H1 (cell line): ENCODE measurements at regions not wholly inside any gene's neighbourhood (a gene's known extent, or its start where the extent isn't known, plus 50 kb on each side); places are given as distances from the start of the nearest gene placed in this dataset.

Source experiments
- CTCF ChIA-PET: fragments of 300-600 bp; sonication (Branson Sonifier 250); formaldehyde crosslinking; loops from one replicate; lab custom pipeline; 2021; ENCODE audit not compliant: partially characterized antibody; lab: Charles Lee
- POLR2A ChIA-PET: fragments of 300-600 bp; sonication (Branson Sonifier 250); formaldehyde crosslinking; loops from one replicate; lab custom pipeline; 2021; ENCODE audit warnings: inconsistent platforms; ENCODE audit not compliant: partially characterized antibody; lab: Charles Lee
- DNase-seq, 2 experiments: peaks; one replicate each; pipeline versions ENCODE4 v3.0.0 to v3.0.0-alpha.2; 2010 to 2022; ENCODE audit warnings: low spot score in 2 of 2, low read depth in 1 of 2, mixed read lengths in 1 of 2
- FAIRE-seq: peaks from 2 replicates; lab custom pipeline; 2011; peaks lifted over from hg19 to GRCh38; lab: Jason Lieb, UNC
- H2AFZ ChIP-seq: 2 replicates; pipeline ENCODE4 v1.8.1; 2012; ENCODE audit warnings: low read length, inconsistent platforms
- H2AK5ac ChIP-seq: 2 replicates; pipeline ENCODE4 v1.6.1; 2013; ENCODE audit warnings: low read depth, low read length
- H2BK120ac ChIP-seq: replicated peaks from 2 replicates; pipeline ENCODE3; 2013; ENCODE audit warnings: low read depth, low read length, inconsistent platforms
- H2BK12ac ChIP-seq: 2 replicates; pipeline ENCODE4 v1.6.1; 2013; ENCODE audit warnings: low read depth, low read length
- H2BK15ac ChIP-seq: 2 replicates; pipeline ENCODE4 v1.6.1; 2013; ENCODE audit warnings: low read length
- H2BK20ac ChIP-seq: 2 replicates; pipeline ENCODE4 v1.6.1; 2013; ENCODE audit warnings: low read length
- H2BK5ac ChIP-seq: 2 replicates; pipeline ENCODE4 v1.6.1; 2013; ENCODE audit warnings: low read depth, low read length
- H3K14ac ChIP-seq: 2 replicates; pipeline ENCODE4 v1.6.1; 2013; ENCODE audit warnings: inconsistent platforms; ENCODE audit not compliant: insufficient read length
- H3K18ac ChIP-seq: 2 replicates; pipeline ENCODE4 v1.6.1; 2013; ENCODE audit warnings: low read length; ENCODE audit errors: extremely low read depth
- H3K23ac ChIP-seq: 2 replicates; pipeline ENCODE4 v1.6.1; 2013; ENCODE audit warnings: inconsistent platforms; ENCODE audit not compliant: insufficient read length
- H3K23me2 ChIP-seq: 2 replicates; pipeline ENCODE4 v1.6.1; 2013; ENCODE audit warnings: low read depth, low read length
- H3K27ac ChIP-seq: 2 replicates; pipeline ENCODE4 v1.6.1; 2011; ENCODE audit warnings: low read depth, low read length, inconsistent platforms
- H3K27me3 ChIP-seq, 4 experiments: replicated peaks in 1 of 4; 1 replicate in 1 of 4; 2 replicates in 3 of 4; pipeline versions ENCODE4 v1.6.1 to v1.8.1; 2011 to 2013; ENCODE audit warnings: low read length in 3 of 4, mild to moderate bottlenecking in 3 of 4, inconsistent platforms in 2 of 4, mixed read lengths in 2 of 4, moderate library complexity in 1 of 4; ENCODE audit not compliant: control insufficient read depth in 3 of 4, insufficient read depth in 3 of 4; ENCODE audit errors: extremely low read depth in 1 of 4
- H3K36me3 ChIP-seq, 4 experiments: 2 replicates each; pipeline versions ENCODE4 v1.6.1 to v1.8.1; 2011 to 2013; ENCODE audit warnings: mild to moderate bottlenecking in 4 of 4, low read length in 3 of 4, moderate library complexity in 2 of 4, control low read depth in 1 of 4, inconsistent platforms in 1 of 4; ENCODE audit not compliant: insufficient read depth in 4 of 4, control insufficient read depth in 2 of 4
- H3K4ac ChIP-seq: replicated peaks from 2 replicates; pipeline ENCODE3; 2013; ENCODE audit warnings: low read length, low read depth, mixed read lengths, inconsistent platforms; ENCODE audit not compliant: insufficient read length
- H3K4me1 ChIP-seq, 4 experiments: replicated peaks in 1 of 4; 1 replicate in 1 of 4; 2 replicates in 3 of 4; pipeline versions ENCODE4 v1.6.1 to v1.8.1; 2011 to 2013; ENCODE audit warnings: low read length in 3 of 4, inconsistent platforms in 2 of 4, mixed read lengths in 1 of 4; ENCODE audit not compliant: insufficient read depth in 4 of 4, control insufficient read depth in 3 of 4
- H3K4me2 ChIP-seq, 2 experiments: 2 replicates each; pipeline versions ENCODE4 v1.6.1 to v1.8.1; 2011 to 2013; ENCODE audit warnings: low read depth in 2 of 2, low read length in 2 of 2, control low read depth in 1 of 2, inconsistent platforms in 1 of 2, mild to moderate bottlenecking in 1 of 2; ENCODE audit not compliant: insufficient read depth in 1 of 2
- H3K4me3 ChIP-seq, 4 experiments: fragments of 200-600, 300-600 bp in 1 of 4; sonication (generic), shearing (Covaris generic), sonication (Bioruptor Twin) in 1 of 4; 2 replicates each; pipeline versions ENCODE4 v1.5.1 to v1.8.1; 2011 to 2016; ENCODE audit warnings: low read length in 4 of 4, low read depth in 3 of 4, control low read depth in 2 of 4, inconsistent platforms in 2 of 4, mild to moderate bottlenecking in 2 of 4, mixed read lengths in 1 of 4, moderate library complexity in 1 of 4; ENCODE audit not compliant: insufficient read depth in 2 of 4; ENCODE audit errors: extremely low read depth in 1 of 4
- H3K56ac ChIP-seq: replicated peaks from 2 replicates; pipeline ENCODE3; 2013; ENCODE audit warnings: low read depth, mild to moderate bottlenecking, mixed read lengths, low read length, inconsistent platforms; ENCODE audit not compliant: insufficient read length
- H3K79me1 ChIP-seq: 2 replicates; pipeline ENCODE4 v1.6.1; 2013; ENCODE audit warnings: low read depth, low read length, control low read depth
- H3K79me2 ChIP-seq, 2 experiments: 2 replicates each; pipeline versions ENCODE4 v1.6.1 to v1.8.1; 2012 to 2013; ENCODE audit warnings: low read length in 2 of 2, mild to moderate bottlenecking in 2 of 2, inconsistent platforms in 1 of 2; ENCODE audit not compliant: insufficient read depth in 2 of 2, control insufficient read depth in 1 of 2
- H3K9ac ChIP-seq, 4 experiments: replicated peaks in 1 of 4; 1 replicate in 1 of 4; 2 replicates in 3 of 4; pipeline versions ENCODE4 v1.6.1 to v1.8.1; 2011 to 2013; ENCODE audit warnings: low read depth in 3 of 4, low read length in 3 of 4, control low read depth in 2 of 4, mild to moderate bottlenecking in 2 of 4, moderate library complexity in 2 of 4, inconsistent platforms in 1 of 4; ENCODE audit errors: extremely low read depth in 1 of 4
- H3K9me3 ChIP-seq, 2 experiments: 2 replicates each; pipeline versions ENCODE4 v1.6.1 to v1.8.1; 2012 to 2013; ENCODE audit warnings: mild to moderate bottlenecking in 2 of 2, moderate library complexity in 2 of 2, control low read depth in 1 of 2, inconsistent platforms in 1 of 2, low read depth in 1 of 2, low read length in 1 of 2, mixed read lengths in 1 of 2; ENCODE audit not compliant: insufficient read depth in 2 of 2
- H4K20me1 ChIP-seq, 2 experiments: replicated peaks in 1 of 2; 2 replicates each; pipeline versions ENCODE3 to v1.8.1; 2011 to 2013; ENCODE audit warnings: inconsistent platforms in 2 of 2, low read length in 2 of 2, mild to moderate bottlenecking in 1 of 2; ENCODE audit not compliant: insufficient read depth in 2 of 2, control insufficient read depth in 1 of 2
- H4K5ac ChIP-seq: 2 replicates; pipeline ENCODE4 v1.6.1; 2013; ENCODE audit warnings: low read length, low read depth, mixed read lengths, inconsistent platforms; ENCODE audit not compliant: insufficient read length
- H4K8ac ChIP-seq: 2 replicates; pipeline ENCODE4 v1.8.0; 2013; ENCODE audit warnings: mild to moderate bottlenecking, moderate library complexity, low read length, inconsistent platforms; ENCODE audit not compliant: insufficient read depth; ENCODE audit errors: extremely low read depth
- H4K91ac ChIP-seq: replicated peaks from 2 replicates; pipeline ENCODE3; 2013; ENCODE audit warnings: low read length, mixed read lengths, inconsistent platforms; ENCODE audit not compliant: insufficient read length
- BCL11A ChIP-seq, 2 experiments: IDR thresholded peaks; one replicate each; pipeline ENCODE4 v1.6.1; 2011; ENCODE audit warnings: low read depth in 2 of 2, low read length in 2 of 2, mild to moderate bottlenecking in 2 of 2
- CHD1 ChIP-seq: IDR thresholded peaks from 2 replicates; pipeline ENCODE4 v1.6.1; 2012; ENCODE audit warnings: low read depth, low read length, improper control_type of control experiment
- CREB1 ChIP-seq: IDR thresholded peaks from 2 replicates; pipeline ENCODE4 v1.6.1; 2012; ENCODE audit warnings: inconsistent platforms
- EZH2 ChIP-seq: fragments of 200-600 bp; sonication (generic); IDR thresholded peaks from 2 replicates; pipeline ENCODE4 v1.7.1; 2012; ENCODE audit warnings: low read depth, mild to moderate bottlenecking, moderate library complexity, low read length, inconsistent platforms; ENCODE audit not compliant: severe bottlenecking
- HDAC2 ChIP-seq, 2 experiments: fragments of 300-600 bp in 1 of 2; sonication (generic) in 1 of 2; IDR thresholded peaks; 2 replicates each; pipeline ENCODE4 v1.6.1; 2011 to 2012; ENCODE audit warnings: low read depth in 2 of 2, low read length in 2 of 2, mild to moderate bottlenecking in 2 of 2, moderate library complexity in 2 of 2, borderline replicate concordance in 1 of 2, inconsistent platforms in 1 of 2
- KDM1A ChIP-seq: fragments of 200-600, 300-600 bp; sonication (generic); IDR thresholded peaks from 2 replicates; pipeline ENCODE4 v1.7.1; 2016; ENCODE audit warnings: mild to moderate bottlenecking, low read length, borderline replicate concordance
- MAFK ChIP-seq: IDR thresholded peaks from 2 replicates; pipeline ENCODE4 v1.6.1; 2012; ENCODE audit warnings: low read depth, mild to moderate bottlenecking, improper control_type of control experiment, low read length
- NANOG ChIP-seq: IDR thresholded peaks from 2 replicates; pipeline ENCODE4 v1.6.1; 2011; ENCODE audit warnings: low read length, low read depth, mild to moderate bottlenecking, inconsistent platforms; ENCODE audit not compliant: insufficient read depth, poor library complexity, severe bottlenecking
- NRF1 ChIP-seq: IDR thresholded peaks from 2 replicates; pipeline ENCODE4 v1.6.1; 2011; ENCODE audit warnings: mild to moderate bottlenecking, low read depth, low read length, improper control_type of control experiment
- SIRT6 ChIP-seq: IDR thresholded peaks from one replicate; pipeline ENCODE4 v1.7.1; 2012; ENCODE audit warnings: low read length, inconsistent platforms
- TBP ChIP-seq: IDR thresholded peaks from 2 replicates; pipeline ENCODE4 v1.6.1; 2011; ENCODE audit warnings: low read depth, low read length, improper control_type of control experiment
- YY1 ChIP-seq: IDR thresholded peaks from 2 replicates; pipeline ENCODE4 v1.6.1; 2011; ENCODE audit warnings: low read depth, mild to moderate bottlenecking, low read length
- WGBS, 2 experiments: shearing (Covaris generic) in 1 of 2; methylation state at CpG; one replicate each; pipeline versions ENCODE4 v1.1.6 to v1.1.7; 2013 to 2015; ENCODE audit warnings: low lambda C conversion rate in 2 of 2, mixed read lengths in 2 of 2, inconsistent platforms in 1 of 2, low coverage in 1 of 2, missing lambda C conversion rate in 1 of 2; ENCODE audit not compliant: insufficient replicate concordance in 2 of 2, insufficient coverage in 1 of 2, insufficient read length in 1 of 2; ENCODE audit errors: extremely low coverage in 1 of 2, missing lambda C conversion rate in 1 of 2; 5-methylcytosine and 5-hydroxymethylcytosine counted together
- TF ChIP-seq, protein P1 (sequence below): IDR thresholded peaks from 2 replicates; pipeline ENCODE4 v1.6.1; 2011; ENCODE audit warnings: low read length, improper control_type of control experiment

DNA sequence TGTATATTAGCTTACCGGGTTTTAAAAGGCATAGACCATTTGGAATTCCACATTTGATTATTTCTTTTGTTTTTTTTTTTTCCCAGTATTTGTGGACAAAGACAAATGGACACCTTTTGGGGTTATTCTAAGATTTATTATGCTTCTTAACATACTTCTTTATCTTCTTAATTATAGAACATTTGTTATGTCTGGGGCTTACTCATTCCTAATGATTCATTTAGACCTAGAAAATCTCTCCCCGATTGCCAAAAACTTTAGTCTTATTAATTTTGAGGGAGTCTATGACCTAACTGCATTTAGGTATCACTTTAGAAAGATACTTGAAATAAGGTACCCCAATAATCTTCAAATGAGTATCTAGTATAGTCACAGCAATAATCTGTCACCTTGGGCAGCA is 170.7 kb upstream of the PREP start:
- Histone ChIP-seq H3K36me3 (no peaks in the 10 kb centered on the region), H4K91ac (no peak overlapping the region), H3K79me2 (no peaks in the 10 kb centered on the region), H2BK15ac (no peak overlapping the region), H3K23ac (no peak overlapping the region), H2BK120ac (no peak overlapping the region), H3K4me3 (no peak overlapping the region), H3K18ac (no peak overlapping the region), H3K9me3 (no peaks in the 10 kb centered on the region), H3K4ac (no peak overlapping the region), H3K4me2 (no peak overlapping the region), H3K79me1 (no peaks in the 10 kb centered on the region), H4K20me1 (no peaks in the 10 kb centered on the region), H3K9ac (no peak overlapping the region), H2BK12ac (no peak overlapping the region), H2AFZ (no peak overlapping the region), H3K27me3 (no peaks in the 10 kb centered on the region), H3K14ac (no peak overlapping the region), H3K23me2 (no peaks in the 10 kb centered on the region), H2AK5ac (no peak overlapping the region), H4K5ac (no peak overlapping the region), H3K27ac (no peak overlapping the region), H2BK5ac (no peak overlapping the region), H4K8ac (no peak overlapping the region), H3K4me1 (no peaks in the 10 kb centered on the region), H2BK20ac (no peak overlapping the region), H3K56ac (no peak overlapping the region)
- FAIRE-seq (no peak), DNase-seq (no peak)
- 93% methylated on average over 2 of the region's 2 CpGs; no CpG with 5 or more reads in 1 of the 2 experiments for WGBS, 2 experiments
- CTCF ChIA-PET, result no interaction called here
- POLR2A ChIA-PET, result no interaction called here
- TF ChIP-seq SIRT6, result no peak
- no peak for TF ChIP-seq YY1
- TF ChIP-seq TBP, result no peak
- TF ChIP-seq KDM1A, result no peak
- TF ChIP-seq, protein P1, sequence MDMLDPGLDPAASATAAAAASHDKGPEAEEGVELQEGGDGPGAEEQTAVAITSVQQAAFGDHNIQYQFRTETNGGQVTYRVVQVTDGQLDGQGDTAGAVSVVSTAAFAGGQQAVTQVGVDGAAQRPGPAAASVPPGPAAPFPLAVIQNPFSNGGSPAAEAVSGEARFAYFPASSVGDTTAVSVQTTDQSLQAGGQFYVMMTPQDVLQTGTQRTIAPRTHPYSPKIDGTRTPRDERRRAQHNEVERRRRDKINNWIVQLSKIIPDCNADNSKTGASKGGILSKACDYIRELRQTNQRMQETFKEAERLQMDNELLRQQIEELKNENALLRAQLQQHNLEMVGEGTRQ, result no peak
- no peak for TF ChIP-seq EZH2
- TF ChIP-seq MAFK, result no peak
- no peak for TF ChIP-seq NRF1
- TF ChIP-seq NANOG, result no peak
- TF ChIP-seq BCL11A (IDR thresholded peaks at IDR 0.05; ENCODE audit: low read depth in 2 of 2, low read length in 2 of 2), result no peak
- no peak for TF ChIP-seq HDAC2 (IDR thresholded peaks at IDR 0.05; ENCODE audit: borderline replicate concordance in 1 of 2, low read depth in 2 of 2, low read length in 2 of 2)
- TF ChIP-seq CREB1, result no peak
- no peak for TF ChIP-seq CHD1
